A673 (cell line): ENCODE measurements at regions not wholly inside any gene's neighbourhood (a gene's known extent, or its start where the extent isn't known, plus 50 kb on each side); places are given as distances from the start of the nearest gene placed in this dataset.

Experiments
- BruUV-seq: library from RNA; stranded (reverse); fragments of 400-500 nt; replicated peaks from 2 replicates; lab custom pipeline; 2021; lab: Mats Ljungman, UMichigan
- CTCF ChIA-PET: fragments of 300-600 bp; sonication (Branson Sonifier 250); formaldehyde crosslinking; loops from one replicate; lab custom pipeline; 2022; ENCODE audit warnings: antibody characterized with exemption; lab: Charles Lee
- POLR2A ChIA-PET: fragments of 300-600 bp; sonication (Branson Sonifier 250); formaldehyde crosslinking; loops from one replicate; lab custom pipeline; 2022; ENCODE audit warnings: antibody characterized with exemption; ENCODE audit not compliant: low non-redundant PET; lab: Charles Lee
- DNase-seq: peaks from one replicate; pipeline ENCODE4 v3.0.0-alpha.2; 2015; ENCODE audit warnings: low spot score
- H3K27ac ChIP-seq: fragments of 200-600 bp; sonication (generic); 2 replicates; pipeline ENCODE4 v1.5.1; 2016; ENCODE audit warnings: mixed run types, low read depth, mild to moderate bottlenecking, mixed read lengths, antibody characterized with exemption, low read length; ENCODE audit not compliant: poor library complexity, severe bottlenecking
- H3K27me3 ChIP-seq: fragments of 200-600 bp; sonication (generic); replicated peaks from 2 replicates; pipeline ENCODE4 v1.6.1; 2017; ENCODE audit warnings: mixed run types, low read depth, mild to moderate bottlenecking, mixed read lengths, antibody characterized with exemption, low read length; ENCODE audit not compliant: insufficient read depth, poor library complexity
- H3K36me3 ChIP-seq: fragments of 200-600 bp; sonication (generic); 2 replicates; pipeline ENCODE4 v1.6.1; 2016; ENCODE audit warnings: mixed run types, mild to moderate bottlenecking, mixed read lengths, antibody characterized with exemption, low read length; ENCODE audit not compliant: insufficient read depth, poor library complexity, severe bottlenecking
- H3K4me1 ChIP-seq: fragments of 200-600 bp; sonication (generic); 2 replicates; pipeline ENCODE4 v1.6.1; 2017; ENCODE audit warnings: mixed run types, mild to moderate bottlenecking, mixed read lengths, antibody characterized with exemption, low read length; ENCODE audit not compliant: insufficient read depth, poor library complexity, severe bottlenecking
- H3K4me3 ChIP-seq: fragments of 200-600 bp; sonication (generic); 2 replicates; pipeline ENCODE4 v1.5.1; 2016; ENCODE audit warnings: low read depth, mixed run types, mild to moderate bottlenecking, mixed read lengths, low read length; ENCODE audit not compliant: poor library complexity, severe bottlenecking
- H3K9me3 ChIP-seq: fragments of 200-600 bp; sonication (generic); 2 replicates; pipeline ENCODE4 v1.6.1; 2016; ENCODE audit warnings: mixed run types, low read depth, mild to moderate bottlenecking, mixed read lengths, antibody characterized with exemption, low read length; ENCODE audit not compliant: poor library complexity, severe bottlenecking
- CTCF ChIP-seq: fragments of 300-800, 200-600 bp; sonication (generic); conservative IDR thresholded peaks from 2 replicates; pipeline ENCODE4 v1.5.1; 2017; ENCODE audit warnings: low read depth, mild to moderate bottlenecking, antibody characterized with exemption, low read length, moderate library complexity, mixed read lengths
- EZH2 ChIP-seq: fragments of 200-600 bp; sonication (generic); IDR thresholded peaks from 2 replicates; pipeline ENCODE4 v1.6.1; 2017; ENCODE audit warnings: borderline replicate concordance, low read depth, mild to moderate bottlenecking, mixed read lengths, antibody characterized with exemption, low read length; ENCODE audit not compliant: poor library complexity, severe bottlenecking
- intact Hi-C: fragments of 100-400 bp; cut with micrococcal nuclease; formaldehyde crosslinking; loops from one replicate; pipeline ENCODE4 v1.10.0; 2022; ENCODE audit not compliant: unreplicated experiment

GRCh38 chr7:46982928-46983327, 599.0 kb downstream of the TNS3 start:
- DNase-seq, result no peak
- H3K9me3 ChIP-seq, result no peaks in the 10 kb centered on the region
- ChIA-PET POLR2A (no interaction called here), CTCF (no interaction called here)
- H3K4me1 ChIP-seq, result no peaks in the 10 kb centered on the region
- no peaks in the 10 kb centered on the region for H3K27me3 ChIP-seq
- intact Hi-C loops, result no loop called here
- no peak overlapping the region for H3K4me3 ChIP-seq
- no peak overlapping the region for H3K27ac ChIP-seq
- BruUV-seq, result no TSS peak
- no peaks in the 10 kb centered on the region for H3K36me3 ChIP-seq
- no peak for TF ChIP-seq CTCF
- TF ChIP-seq EZH2, result no peak

- BruUV-seq, result no TSS peak
- intact Hi-C loops, result no loop called here
- Histone ChIP-seq H3K36me3 (no peaks in the 10 kb centered on the region), H3K9me3 (no peaks in the 10 kb centered on the region), H3K27me3 (no peaks in the 10 kb centered on the region), H3K4me3 (no peak overlapping the region), H3K27ac (no peak overlapping the region), H3K4me1 (no peaks in the 10 kb centered on the region)
- ChIA-PET CTCF (no interaction called here), POLR2A (no interaction called here)
- DNase-seq, result no peak
- no peak for TF ChIP-seq CTCF
- TF ChIP-seq EZH2, result no peak
These were observed 602.5 kb downstream of the TNS3 start for GRCh38 chr7:46979439-46979838.

- Histone ChIP-seq H3K4me3 (no peak overlapping the region), H3K27me3 (no peaks in the 10 kb centered on the region), H3K4me1 (peaks cover 7% of the 10 kb centered on the region), H3K9me3 (no peaks in the 10 kb centered on the region), H3K36me3 (no peaks in the 10 kb centered on the region), H3K27ac (no peak overlapping the region)
- no TSS peak for BruUV-seq
- no peak for TF ChIP-seq CTCF
- no peak for TF ChIP-seq EZH2
- intact Hi-C loops, result no loop called here
- DNase-seq, result no peak
- POLR2A ChIA-PET, result no interaction called here
- CTCF ChIA-PET, result no interaction called here
These were observed 606.4 kb downstream of the TNS3 start for GRCh38 chr7:46975493-46975892.
